ENCODE measurements at regions not wholly inside any gene's neighbourhood (a gene's known extent, or its start where the extent isn't known, plus 50 kb on each side); places are given as distances from the start of the nearest gene placed in this dataset.

GRCh38 chr12:126897778-126898177 is 1369.2 kb upstream of the TMEM132C start:
- Histone ChIP-seq H4K20me1 (ENCODE audit: control insufficient read depth, insufficient read depth, insufficient read length) (no peaks in the 10 kb centered on the region), H4K5ac (ENCODE audit: insufficient read length, low read depth, low read length) (no peak overlapping the region), H3K27ac (ENCODE audit: insufficient read length, low read depth, low read length) (no peak overlapping the region), H3K79me1 (ENCODE audit: insufficient read depth, low read depth, low read length, poor library complexity, severe bottlenecking) (no peaks in the 10 kb centered on the region), H2BK15ac (ENCODE audit: low read depth, low read length) (no peak overlapping the region), H2BK120ac (ENCODE audit: low read depth, low read length, poor library complexity, severe bottlenecking) (no peak overlapping the region), H2AFZ (ENCODE audit: low read length) (no peak overlapping the region), H3K23me2 (ENCODE audit: insufficient read length, low read depth, low read length, poor library complexity, severe bottlenecking) (no peaks in the 10 kb centered on the region), H3K9me3 (ENCODE audit: control insufficient read depth, low read depth, low read length) (no peaks in the 10 kb centered on the region), H3K27me3 (ENCODE audit: insufficient read depth, low read length) (no peaks in the 10 kb centered on the region), H3K4ac (ENCODE audit: low read depth, low read length) (no peak overlapping the region), H2BK5ac (ENCODE audit: insufficient read length, low read length) (no peak overlapping the region), H4K8ac (replicated peaks; ENCODE audit: insufficient read length, low read depth, low read length) (no peak overlapping the region), H3K18ac (ENCODE audit: insufficient read length, low read depth, low read length) (no peak overlapping the region), H3K4me1 (ENCODE audit: insufficient read depth, low read length) (peaks cover 3% of the 10 kb centered on the region; the same call in 1 of the 2 replicates), H3K56ac (ENCODE audit: insufficient read length, low read depth, low read length) (no peak overlapping the region), H3K9ac (ENCODE audit: extremely low read depth, insufficient read length, low read length) (no peak overlapping the region), H2AK5ac (ENCODE audit: insufficient read length, low read length) (no peak overlapping the region), H3K23ac (ENCODE audit: insufficient read length, low read depth, low read length) (no peak overlapping the region), H2BK12ac (ENCODE audit: insufficient read length, low read depth, low read length) (no peak overlapping the region), H2BK20ac (ENCODE audit: low read depth, low read length, poor library complexity, severe bottlenecking) (no peak overlapping the region), H3K14ac (ENCODE audit: insufficient read depth, low read length) (no peak overlapping the region), H3T11ph (ENCODE audit: low read length) (no peak overlapping the region), H3K4me2 (ENCODE audit: insufficient read depth, insufficient read length, low read length) (no peak overlapping the region), H4K91ac (ENCODE audit: insufficient read length, low read depth, low read length) (no peak overlapping the region), H3K79me2 (ENCODE audit: insufficient read depth, low read length) (no peaks in the 10 kb centered on the region)
- no peak overlapping the region for H3K27ac Mint-ChIP-seq
- H3K4me3 Mint-ChIP-seq, result no peak overlapping the region
- peaks cover 15% of the 10 kb centered on the region for H3K27me3 Mint-ChIP-seq (ENCODE audit: low read depth)
- no peaks in the 10 kb centered on the region for H3K36me3 Mint-ChIP-seq (ENCODE audit: insufficient read depth in 1 of 3, low read depth in 3 of 3)
- peaks cover 20 to 21% of the 10 kb centered on the region in 2 experiments for H3K4me1 Mint-ChIP-seq
- no CpG with 5 or more reads among the region's 5 CpGs for WGBS (ENCODE audit: extremely low coverage, insufficient read length, low lambda C conversion rate)
- no peaks in the 10 kb centered on the region for H3K9me3 Mint-ChIP-seq
- DNase-seq, result no peak
- TF ChIP-seq, protein P1, sequence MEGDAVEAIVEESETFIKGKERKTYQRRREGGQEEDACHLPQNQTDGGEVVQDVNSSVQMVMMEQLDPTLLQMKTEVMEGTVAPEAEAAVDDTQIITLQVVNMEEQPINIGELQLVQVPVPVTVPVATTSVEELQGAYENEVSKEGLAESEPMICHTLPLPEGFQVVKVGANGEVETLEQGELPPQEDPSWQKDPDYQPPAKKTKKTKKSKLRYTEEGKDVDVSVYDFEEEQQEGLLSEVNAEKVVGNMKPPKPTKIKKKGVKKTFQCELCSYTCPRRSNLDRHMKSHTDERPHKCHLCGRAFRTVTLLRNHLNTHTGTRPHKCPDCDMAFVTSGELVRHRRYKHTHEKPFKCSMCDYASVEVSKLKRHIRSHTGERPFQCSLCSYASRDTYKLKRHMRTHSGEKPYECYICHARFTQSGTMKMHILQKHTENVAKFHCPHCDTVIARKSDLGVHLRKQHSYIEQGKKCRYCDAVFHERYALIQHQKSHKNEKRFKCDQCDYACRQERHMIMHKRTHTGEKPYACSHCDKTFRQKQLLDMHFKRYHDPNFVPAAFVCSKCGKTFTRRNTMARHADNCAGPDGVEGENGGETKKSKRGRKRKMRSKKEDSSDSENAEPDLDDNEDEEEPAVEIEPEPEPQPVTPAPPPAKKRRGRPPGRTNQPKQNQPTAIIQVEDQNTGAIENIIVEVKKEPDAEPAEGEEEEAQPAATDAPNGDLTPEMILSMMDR (conservative IDR thresholded peaks at IDR 0.05), result no peak

Measured in H9 (cell line).